NCI-H748 treated with DMSO at 0.1 percent for 48 hours (cell line): ENCODE measurements at regions not wholly inside any gene's neighbourhood (a gene's known extent, or its start where the extent isn't known, plus 50 kb on each side); places are given as distances from the start of the nearest gene placed in this dataset.
"Not testable (repeated sequence)": the region's sequence is repeated elsewhere in the genome, so short reads cannot be mapped to it uniquely, and the experiment has no call there.

Source experiments
- DNase-seq: peaks from one replicate; lab custom pipeline; 2025; lab: John Stamatoyannopoulos, UW

GRCh38 chrX:74251006-74251930 is 52.7 kb upstream of the ZCCHC13 start:
- no peak for DNase-seq

DNA sequence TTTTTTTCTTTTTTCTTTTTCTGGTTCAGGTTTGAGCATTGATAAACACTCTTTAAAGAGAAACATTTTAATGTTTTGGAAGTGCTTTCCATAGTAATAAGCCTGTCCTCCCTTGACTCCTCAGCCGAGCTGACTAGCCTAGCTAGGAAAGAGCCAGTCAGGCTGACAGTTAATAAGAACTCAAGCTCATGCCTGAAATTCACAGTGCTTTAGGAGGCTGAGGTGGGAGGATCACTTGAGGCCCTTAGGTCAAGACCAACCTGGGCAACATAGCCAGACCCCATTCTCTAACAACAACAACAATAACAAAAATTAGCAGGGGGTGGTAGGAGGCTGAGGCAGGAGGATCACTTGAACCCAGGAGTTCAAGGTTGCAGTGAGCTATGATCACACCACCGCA is 53.4 kb upstream of the ZCCHC13 start:
- no peak for DNase-seq

DNA sequence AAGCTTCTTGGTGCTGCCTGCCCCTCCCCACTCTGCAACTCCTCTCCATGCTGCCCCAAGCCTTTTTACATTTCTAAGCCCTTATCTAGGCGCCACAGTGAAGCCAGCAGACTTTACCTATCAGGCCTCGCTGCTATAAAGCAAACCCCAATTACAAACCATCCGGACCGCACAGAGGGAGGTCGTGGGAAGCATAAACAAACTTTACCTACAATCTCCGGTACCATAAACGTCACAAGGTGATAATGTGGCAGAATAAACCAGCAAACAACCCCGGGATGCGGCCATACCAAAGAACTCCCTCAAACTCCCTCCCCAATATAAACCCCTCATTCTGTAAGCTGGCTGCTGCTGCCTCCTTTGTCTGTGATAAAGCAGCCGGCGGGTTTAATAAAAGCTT is 54.0 kb upstream of the ZCCHC13 start:
- DNase-seq, result no peak

DNA sequence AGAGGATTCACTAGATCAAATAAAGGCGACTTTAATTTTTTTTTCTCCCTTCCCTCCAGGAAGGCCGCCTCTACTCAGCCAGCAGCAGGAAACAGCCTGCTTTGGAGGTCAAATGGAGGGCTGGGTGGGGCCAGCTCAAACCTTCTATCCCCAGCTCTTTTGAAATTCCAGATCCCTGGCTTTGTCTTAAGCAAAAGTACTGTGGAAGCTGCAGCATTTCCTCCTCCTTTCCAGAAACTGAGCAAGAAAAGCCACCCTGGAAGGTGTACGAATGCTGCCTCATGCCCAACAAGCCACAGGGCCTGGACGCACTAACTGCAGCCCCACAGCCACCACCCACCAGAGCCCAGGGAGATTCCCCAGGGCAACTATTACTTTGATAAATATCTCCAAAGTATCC is 55.1 kb upstream of the ZCCHC13 start:
- DNase-seq, result no peak

GRCh38 chrX:74246524-74246923 is 57.5 kb upstream of the ZCCHC13 start:
- no peak for DNase-seq

- no peak for DNase-seq
Observed at GRCh38 chrX:74242484-74243138, 61.4 kb upstream of the ZCCHC13 start.

DNA sequence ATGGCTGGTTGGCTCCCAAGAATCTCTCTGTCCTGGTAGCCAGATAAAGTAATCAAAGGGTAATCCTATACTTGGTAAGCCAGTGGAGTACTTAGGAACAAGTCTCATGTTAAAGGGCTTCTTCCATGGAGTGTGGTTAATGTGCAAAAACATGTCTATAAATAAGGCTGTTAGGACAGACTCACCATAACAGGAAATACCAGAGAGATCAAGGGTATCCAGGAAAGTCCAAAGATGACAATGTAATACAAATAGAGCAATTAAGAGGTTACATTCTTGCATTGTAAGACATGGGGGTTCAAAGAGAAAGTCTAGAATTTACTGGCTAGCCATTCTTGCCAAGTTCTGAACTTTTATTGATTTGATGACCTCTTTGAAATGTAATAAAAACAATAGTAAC is 61.9 kb upstream of the ZCCHC13 start:
- no peak for DNase-seq

DNA sequence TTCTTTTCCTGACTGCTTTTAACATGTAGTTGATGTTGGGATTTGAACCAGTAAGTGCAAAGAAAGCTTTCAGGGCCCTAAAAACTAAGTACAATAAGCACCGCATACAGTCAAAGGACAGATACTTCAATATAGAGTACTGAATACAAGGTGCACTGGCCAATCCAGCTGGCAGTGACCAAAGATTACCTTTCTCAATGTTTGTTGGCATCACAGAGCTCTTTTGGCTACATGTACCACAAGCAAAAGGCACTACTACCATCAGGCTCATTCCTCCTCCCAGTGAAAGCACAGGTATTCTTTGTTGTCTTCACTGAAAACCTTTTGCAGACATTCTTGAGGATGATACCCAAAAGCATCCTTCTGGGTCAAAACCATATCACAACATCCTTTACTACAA is 65.2 kb upstream of the ZCCHC13 start:
- no peak for DNase-seq

DNA sequence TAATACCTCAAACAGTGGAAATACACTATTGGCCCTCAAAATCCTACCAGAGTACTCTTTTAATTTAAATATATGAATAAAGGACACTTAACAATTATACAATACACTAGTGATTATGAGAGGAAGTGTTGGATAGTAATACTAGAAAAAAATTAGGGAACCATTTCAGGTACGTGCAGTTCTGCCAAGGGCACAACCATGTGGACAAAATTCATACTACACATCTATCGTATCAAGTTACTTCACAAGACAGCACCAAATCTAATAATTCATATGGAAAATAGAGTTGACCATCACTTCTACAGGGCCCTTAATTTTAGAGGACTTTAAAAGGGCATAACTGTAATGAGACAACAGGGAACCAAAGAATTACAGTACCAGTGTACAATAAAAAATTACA is 69.2 kb upstream of the ZCCHC13 start:
- no peak for DNase-seq

DNA sequence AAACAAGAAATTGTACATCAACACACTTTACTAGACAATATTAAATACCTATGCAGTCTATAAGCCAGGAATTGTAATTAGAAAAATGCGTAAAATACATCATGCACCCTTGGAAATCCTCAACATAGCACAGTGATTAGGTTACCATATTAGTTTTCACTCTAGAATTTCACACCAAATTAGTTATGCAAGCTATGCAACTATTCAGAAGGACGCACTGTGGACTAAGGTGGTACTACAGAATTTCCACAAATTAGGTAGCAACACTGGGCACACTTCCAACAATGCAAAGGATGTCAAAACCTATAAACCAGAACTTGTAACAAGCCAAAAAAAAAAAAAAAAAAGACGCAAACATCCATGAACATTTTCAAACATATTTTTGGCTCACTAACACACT is 71.1 kb upstream of the ZCCHC13 start:
- DNase-seq, result no peak

DNA sequence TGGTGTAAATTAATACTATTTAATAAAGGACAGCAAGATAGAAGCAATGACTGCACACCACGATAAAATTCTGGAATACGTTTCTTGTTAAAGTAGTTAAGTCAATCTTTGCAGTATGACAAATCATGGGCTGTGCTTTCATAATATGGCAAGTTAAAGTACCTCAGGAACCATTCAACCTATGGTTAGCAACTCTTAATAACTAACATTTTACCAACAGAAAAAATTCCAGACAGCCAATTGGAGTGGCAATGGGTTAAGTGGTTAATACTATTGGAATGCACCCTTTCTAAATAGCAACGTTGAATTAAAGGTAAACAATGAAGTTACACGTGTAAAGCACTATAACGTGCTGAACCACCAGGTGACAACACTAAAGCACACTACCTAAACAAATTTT is 72.4 kb upstream of the ZCCHC13 start:
- no peak for DNase-seq

GRCh38 chrX:74230094-74230493 is 73.9 kb upstream of the ZCCHC13 start:
- no peak for DNase-seq

- DNase-seq, result no peak
Observed at GRCh38 chrX:74225111-74225510, 78.9 kb upstream of the ZCCHC13 start.

DNA sequence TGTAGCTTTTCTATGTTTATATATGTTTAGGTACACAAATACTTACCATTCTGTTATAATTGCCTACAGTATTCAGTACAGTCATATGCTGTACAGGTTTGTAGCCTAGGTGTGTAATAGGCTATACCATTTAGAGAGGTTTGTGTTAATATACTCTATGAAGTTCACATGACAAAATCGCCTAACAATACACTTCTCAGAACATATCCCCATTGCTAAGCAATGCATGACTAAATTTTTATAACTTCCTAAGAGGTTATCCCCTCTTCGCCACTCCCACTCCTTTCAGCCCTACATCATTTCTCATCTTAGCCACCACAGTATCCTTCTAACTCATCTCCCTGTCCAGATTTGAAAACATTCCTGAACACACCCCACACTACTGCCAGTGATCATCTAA is 83.7 kb upstream of the ZCCHC13 start:
- no peak for DNase-seq

- DNase-seq, result no peak
Observed at GRCh38 chrX:74218895-74219294, 85.1 kb upstream of the ZCCHC13 start.

DNA sequence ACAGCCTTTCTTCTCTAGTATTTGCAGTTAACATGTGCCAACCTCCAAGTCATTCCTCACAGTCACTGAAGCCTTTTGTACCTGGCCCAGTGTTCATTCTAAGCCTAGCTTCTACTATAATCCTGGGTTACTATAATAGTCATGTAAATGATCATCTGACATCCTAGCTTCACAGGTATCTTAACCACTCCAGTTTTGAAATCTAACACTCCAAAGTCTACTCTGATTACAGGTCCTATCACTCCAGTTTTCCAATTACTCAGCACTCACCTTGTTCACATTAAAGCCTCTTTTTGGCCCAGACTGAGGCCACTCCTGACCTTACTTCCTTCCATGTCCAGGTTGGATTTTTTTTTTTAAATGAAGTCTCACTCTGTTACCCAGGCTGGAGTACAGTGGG is 87.6 kb upstream of the ZCCHC13 start:
- DNase-seq, result no peak

- DNase-seq, result no peak
Observed at GRCh38 chrX:74211911-74212310, 92.1 kb upstream of the ZCCHC13 start.

DNA sequence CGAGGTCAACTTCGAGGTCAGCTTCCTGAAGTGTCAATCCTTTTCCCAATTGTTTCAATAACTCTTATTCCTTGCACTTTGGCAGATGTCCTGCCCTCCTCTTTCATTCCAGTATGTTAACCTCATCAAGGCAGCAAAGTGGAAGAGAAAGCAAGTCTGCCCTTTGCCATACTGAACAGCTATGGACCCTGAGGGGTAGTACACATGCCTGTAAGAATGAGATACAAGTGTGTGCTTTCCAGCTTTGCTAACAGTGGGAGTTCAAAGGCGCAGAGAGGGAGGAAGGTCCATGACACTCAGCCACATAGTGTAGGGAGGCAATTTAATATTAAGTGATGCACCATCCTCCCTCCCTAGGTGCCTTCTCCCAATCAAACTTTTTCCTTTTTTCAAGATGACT is 96.4 kb upstream of the ZCCHC13 start:
- DNase-seq, result no peak

- DNase-seq, result no peak
Observed at GRCh38 chrX:74195605-74196004, 108.4 kb upstream of the ZCCHC13 start.

GRCh38 chrX:74195120-74195519 is 108.9 kb upstream of the ZCCHC13 start:
- DNase-seq, result no peak

- DNase-seq, result no peak
Observed at GRCh38 chrX:74187211-74187610, 116.8 kb upstream of the ZCCHC13 start.

- DNase-seq, result not testable (repeated sequence)
Observed at GRCh38 chrX:74183047-74183446, 120.9 kb upstream of the ZCCHC13 start.

DNA sequence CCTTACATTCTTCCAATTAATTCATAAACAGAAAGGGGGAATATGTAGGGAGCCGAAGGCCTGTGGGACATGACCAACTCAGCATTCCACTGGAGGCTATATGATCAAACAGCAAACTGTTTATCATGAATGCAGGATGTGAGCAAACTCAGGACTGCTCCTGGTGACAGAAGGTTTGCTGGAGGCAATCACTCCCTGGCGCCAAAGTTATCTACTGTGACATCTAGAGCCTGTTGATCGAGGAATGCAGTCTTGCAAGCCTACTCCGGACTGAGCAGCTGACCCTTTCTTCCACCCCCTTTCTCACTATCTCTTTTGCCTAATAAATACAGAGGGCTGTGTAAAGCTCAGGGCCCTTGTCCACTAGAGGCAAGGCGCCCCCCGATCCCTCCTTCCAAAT is 122.0 kb upstream of the ZCCHC13 start:
- not testable (repeated sequence) for DNase-seq

DNA sequence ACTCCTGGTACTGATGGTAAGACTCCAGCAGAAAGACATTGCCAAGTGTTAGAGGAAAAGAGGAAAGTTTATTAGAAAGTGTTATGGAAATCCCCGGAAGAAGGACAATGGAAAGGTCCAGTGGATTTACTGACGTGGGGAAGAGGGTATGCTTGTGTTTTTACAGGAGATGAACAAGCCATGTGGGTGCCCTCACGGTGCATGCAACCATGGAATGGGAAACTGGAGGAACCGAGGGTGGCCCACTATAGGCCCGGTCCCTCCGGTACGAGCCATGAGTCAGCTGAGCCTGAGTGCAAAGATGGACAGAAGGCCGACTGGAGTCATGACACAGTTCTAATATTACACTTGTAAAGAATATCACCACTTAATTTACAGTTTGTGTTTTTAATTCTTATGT is 123.3 kb upstream of the ZCCHC13 start:
- no peak for DNase-seq
